ENCODE measurements at regions not wholly inside any gene's neighbourhood (a gene's known extent, or its start where the extent isn't known, plus 50 kb on each side); places are given as distances from the start of the nearest gene placed in this dataset.

GRCh38 chr6:22349051-22349450 is 52.2 kb upstream of the PRL start:
- TF ChIP-seq TAF1 (IDR thresholded peaks at IDR 0.05; ENCODE audit: borderline replicate concordance, low read depth, low read length), result no peak
- TF ChIP-seq POLR2AphosphoS5 (IDR thresholded peaks at IDR 0.05; ENCODE audit: low read depth, low read length), result no peak

Data from GM12892 (cell line).